HG02763 (cell line): ENCODE measurements at regions not wholly inside any gene's neighbourhood (a gene's known extent, or its start where the extent isn't known, plus 50 kb on each side); places are given as distances from the start of the nearest gene placed in this dataset.
"Not testable (repeated sequence)": the region's sequence is repeated elsewhere in the genome, so short reads cannot be mapped to it uniquely, and the experiment has no call there.

ENCODE experiments used
- ATAC-seq: cut with Tn5 transposase; IDR thresholded peaks from one replicate; pipeline ENCODE4 v1.9.1; 2021; ENCODE audit warnings: mild to moderate bottlenecking, moderate library complexity; ENCODE audit not compliant: unreplicated experiment

GRCh38 chr1:83295594-83295993 is 703.3 kb downstream of the TTLL7 start:
- not testable (repeated sequence) for ATAC-seq

GRCh38 chr1:83287391-83287790 is 711.5 kb downstream of the TTLL7 start:
- not testable (repeated sequence) for ATAC-seq

- not testable (repeated sequence) for ATAC-seq
Measured at GRCh38 chr1:83274656-83275055, 724.3 kb downstream of the TTLL7 start.

- ATAC-seq = not testable (repeated sequence)
Measured at GRCh38 chr1:83272484-83272883, 726.4 kb downstream of the TTLL7 start.

- not testable (repeated sequence) for ATAC-seq
Measured at GRCh38 chr1:83271834-83272233, 727.1 kb downstream of the TTLL7 start.

GRCh38 chr1:83270801-83271200 is 728.1 kb downstream of the TTLL7 start:
- not testable (repeated sequence) for ATAC-seq

GRCh38 chr1:83263808-83264207 is 735.1 kb downstream of the TTLL7 start:
- not testable (repeated sequence) for ATAC-seq

- ATAC-seq = not testable (repeated sequence)
Measured at GRCh38 chr1:83251687-83252086, 747.2 kb downstream of the TTLL7 start.

- not testable (repeated sequence) for ATAC-seq
Measured at GRCh38 chr1:83246780-83247179, 752.2 kb downstream of the TTLL7 start.

GRCh38 chr1:83244832-83245231 is 754.1 kb downstream of the TTLL7 start:
- not testable (repeated sequence) for ATAC-seq

- ATAC-seq = not testable (repeated sequence)
Measured at GRCh38 chr1:83239568-83239967, 759.4 kb downstream of the TTLL7 start.

- ATAC-seq = not testable (repeated sequence)
Measured at GRCh38 chr1:83238654-83239053, 760.3 kb downstream of the TTLL7 start.

- ATAC-seq = not testable (repeated sequence)
Measured at GRCh38 chr1:83219788-83220187, 779.1 kb downstream of the TTLL7 start.

GRCh38 chr1:83218036-83218716 is 780.8 kb downstream of the TTLL7 start:
- ATAC-seq = not testable (repeated sequence)

- ATAC-seq = not testable (repeated sequence)
Measured at GRCh38 chr1:83214317-83214716, 784.6 kb downstream of the TTLL7 start.

- not testable (repeated sequence) for ATAC-seq
Measured at GRCh38 chr1:83213648-83214047, 785.3 kb downstream of the TTLL7 start.

- not testable (repeated sequence) for ATAC-seq
Measured at GRCh38 chr1:83212033-83212432, 786.9 kb downstream of the TTLL7 start.

GRCh38 chr1:83208540-83208939 is 790.4 kb downstream of the TTLL7 start:
- not testable (repeated sequence) for ATAC-seq

- ATAC-seq = not testable (repeated sequence)
Measured at GRCh38 chr1:83194610-83195009, 804.3 kb downstream of the TTLL7 start.

- ATAC-seq = not testable (repeated sequence)
Measured at GRCh38 chr1:83182033-83182728, 816.8 kb downstream of the TTLL7 start.

- not testable (repeated sequence) for ATAC-seq
Measured at GRCh38 chr1:83180621-83181020, 818.3 kb downstream of the TTLL7 start.

- not testable (repeated sequence) for ATAC-seq
Measured at GRCh38 chr1:83167634-83168033, 831.3 kb downstream of the TTLL7 start.
